ENCODE measurements at regions not wholly inside any gene's neighbourhood (a gene's known extent, or its start where the extent isn't known, plus 50 kb on each side); places are given as distances from the start of the nearest gene placed in this dataset.

- peak; percentile 17 for DNase-seq (ENCODE audit: low read depth, low spot score)
Measured at GRCh38 chr1:34270181-34270580, 93.5 kb downstream of the C1orf94 start.

- DNase-seq (ENCODE audit: low read depth, low spot score) = no peak
Measured at GRCh38 chr1:34272152-34272551, 95.4 kb downstream of the C1orf94 start.

GRCh38 chr1:34275150-34275549, 98.4 kb downstream of the C1orf94 start:
- DNase-seq (ENCODE audit: low read depth, low spot score) = no peak

GRCh38 chr1:34276606-34277005, 99.9 kb downstream of the C1orf94 start:
- DNase-seq (ENCODE audit: low read depth, low spot score) = no peak

- DNase-seq (ENCODE audit: low read depth, low spot score) = no peak
Measured at GRCh38 chr1:34277150-34277549, 100.4 kb downstream of the C1orf94 start.

GRCh38 chr1:34278211-34278610, 101.5 kb downstream of the C1orf94 start:
- no peak for DNase-seq (ENCODE audit: low read depth, low spot score)

- no peak for DNase-seq (ENCODE audit: low read depth, low spot score)
Measured at GRCh38 chr1:34279971-34280370, 103.3 kb downstream of the C1orf94 start.

- DNase-seq (ENCODE audit: low read depth, low spot score) = no peak
Measured at GRCh38 chr1:34280509-34280908, 103.8 kb downstream of the C1orf94 start.

GRCh38 chr1:34283142-34283541, 106.4 kb downstream of the C1orf94 start:
- DNase-seq (ENCODE audit: low read depth, low spot score) = no peak

- no peak for DNase-seq (ENCODE audit: low read depth, low spot score)
Measured at GRCh38 chr1:34286511-34286910, 109.8 kb downstream of the C1orf94 start.

GRCh38 chr1:34290831-34291230, 114.1 kb downstream of the C1orf94 start:
- DNase-seq (ENCODE audit: low read depth, low spot score) = no peak

GRCh38 chr1:34292472-34292871, 115.8 kb downstream of the C1orf94 start:
- DNase-seq (ENCODE audit: low read depth, low spot score) = no peak

GRCh38 chr1:34296059-34296458, 119.4 kb downstream of the C1orf94 start:
- no peak for DNase-seq (ENCODE audit: low read depth, low spot score)

- DNase-seq (ENCODE audit: low read depth, low spot score) = no peak
Measured at GRCh38 chr1:34302798-34303197, 126.1 kb downstream of the C1orf94 start.

- DNase-seq (ENCODE audit: low read depth, low spot score) = no peak
Measured at GRCh38 chr1:34303218-34303617, 126.5 kb downstream of the C1orf94 start.

- DNase-seq (ENCODE audit: low read depth, low spot score) = no peak
Measured at GRCh38 chr1:34306568-34306967, 129.9 kb downstream of the C1orf94 start.

GRCh38 chr1:34312359-34312758, 135.7 kb downstream of the C1orf94 start:
- no peak for DNase-seq (ENCODE audit: low read depth, low spot score)

- DNase-seq (ENCODE audit: low read depth, low spot score) = no peak
Measured at GRCh38 chr1:34315974-34316373, 139.3 kb downstream of the C1orf94 start.

GRCh38 chr1:34316773-34317172, 140.1 kb downstream of the C1orf94 start:
- no peak for DNase-seq (ENCODE audit: low read depth, low spot score)

- DNase-seq (ENCODE audit: low read depth, low spot score) = no peak
Measured at GRCh38 chr1:34319218-34319617, 142.5 kb downstream of the C1orf94 start.

GRCh38 chr1:34320053-34320669, 143.5 kb downstream of the C1orf94 start:
- peak; percentile 38 for DNase-seq (ENCODE audit: low read depth, low spot score)

- DNase-seq (ENCODE audit: low read depth, low spot score) = no peak
Measured at GRCh38 chr1:34322969-34323368, 146.3 kb downstream of the C1orf94 start.

- DNase-seq (ENCODE audit: low read depth, low spot score) = no peak
Measured at GRCh38 chr1:34324879-34325440, 148.3 kb downstream of the C1orf94 start.

GRCh38 chr1:34328281-34328799, 151.6 kb downstream of the C1orf94 start:
- no peak for DNase-seq (ENCODE audit: low read depth, low spot score)

Measured in astrocyte of the hippocampus (primary cell).